ENCODE measurements at regions not wholly inside any gene's neighbourhood (a gene's known extent, or its start where the extent isn't known, plus 50 kb on each side); places are given as distances from the start of the nearest gene placed in this dataset.

DNA sequence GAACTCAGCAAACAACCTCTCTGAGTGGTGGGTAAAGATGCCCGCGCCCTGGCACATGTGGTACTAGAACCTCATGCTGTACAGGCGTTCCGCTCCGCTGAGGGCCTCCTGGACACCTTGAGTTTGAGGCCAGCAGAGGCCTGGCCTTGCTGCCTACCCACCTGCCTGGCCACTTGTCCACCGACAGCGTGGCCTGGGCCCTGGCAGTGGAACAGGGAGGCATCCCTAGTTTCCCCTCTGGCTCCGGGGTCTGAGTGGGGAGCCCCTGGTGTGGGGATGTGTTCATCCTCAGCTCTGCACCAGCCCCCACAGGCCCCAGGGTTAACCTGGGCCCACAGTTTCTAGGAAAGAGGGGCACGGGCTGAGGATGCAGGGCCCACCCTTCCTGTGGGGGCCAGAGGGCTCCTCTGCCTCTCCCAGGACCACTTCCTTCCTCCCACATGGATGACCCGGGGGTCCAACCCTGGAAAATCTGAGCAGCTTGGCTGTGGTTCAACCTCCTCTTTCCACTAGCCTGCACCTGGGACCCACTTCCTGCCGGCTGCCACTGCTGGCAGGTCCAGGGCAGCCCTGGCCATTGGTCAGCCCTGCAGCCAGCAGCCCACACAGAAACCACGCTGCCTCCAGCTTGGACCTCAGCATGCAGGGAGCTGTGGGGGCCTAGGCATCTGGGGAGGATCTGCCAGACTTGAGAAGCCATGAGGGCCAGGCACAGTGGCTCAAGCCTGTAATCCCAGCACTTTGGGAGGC, 53.3 kb upstream of the COL18A1 start:
- Histone ChIP-seq H3K36me3 (replicated peaks in 1 of 2) (no peaks in the 10 kb centered on the region), H3K27me3 (no peaks in the 10 kb centered on the region), H3K27ac (no peak overlapping the region), H3K9me3 (replicated peaks in 1 of 3) (no peaks in the 10 kb centered on the region), H3K4me3 (no peak overlapping the region), H3K4me1 (replicated peaks in 1 of 2) (peaks cover 0 to 20% of the 10 kb centered on the region in 2 donors)
- TF ChIP-seq POLR2A (IDR thresholded peaks at IDR 0.05) = no peak
- no peak for TF ChIP-seq CTCF (IDR thresholded peaks at IDR 0.05)
- DNase-seq = no peak
- 51 to 91% (median 85%) methylated on average over 5 to 12 of the region's 12 CpGs for WGBS, 4 donors
- intact Hi-C loops (cut with DNase I) = no loop called here

DNA sequence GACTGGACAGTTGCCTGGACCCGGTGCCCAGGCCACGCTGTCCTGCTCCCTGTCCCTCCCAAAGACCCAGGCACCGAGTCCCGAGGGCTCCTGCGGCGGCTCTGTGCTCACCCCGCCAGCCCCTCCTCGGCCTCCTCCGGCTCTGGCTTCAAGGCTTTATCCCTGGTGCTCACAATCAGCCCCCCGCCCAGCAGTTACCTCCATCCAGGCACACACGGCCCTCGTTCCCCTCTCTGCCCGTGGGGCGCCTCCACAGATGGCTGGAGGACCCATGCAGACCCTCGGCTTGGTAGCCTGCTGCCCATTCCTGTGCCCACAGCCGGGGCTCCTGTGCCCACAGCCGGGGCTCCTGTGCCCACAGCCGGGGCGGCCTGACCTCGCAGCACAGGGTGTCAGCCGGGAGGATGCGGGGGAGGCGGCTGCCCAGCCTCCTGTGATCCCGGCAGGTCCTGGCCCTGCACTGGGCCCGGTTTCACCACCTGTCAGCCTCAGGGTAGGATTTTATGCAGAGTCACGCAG, 52.3 kb upstream of the COL18A1 start:
- no peaks in the 10 kb centered on the region for H3K27me3 ChIP-seq
- H3K27ac ChIP-seq = no peak overlapping the region
- TF ChIP-seq POLR2A (IDR thresholded peaks at IDR 0.05) (no peak), CTCF (IDR thresholded peaks at IDR 0.05) (no peak)
- H3K4me1 ChIP-seq (replicated peaks in 1 of 2) = peaks cover 0 to 20% of the 10 kb centered on the region in 2 donors
- no peak overlapping the region for H3K4me3 ChIP-seq
- WGBS, 4 donors = 88 to 90% (median 89%) methylated on average over 10 to 26 of the region's 26 CpGs
- no peak for DNase-seq
- no peaks in the 10 kb centered on the region for H3K36me3 ChIP-seq (replicated peaks in 1 of 2)
- H3K9me3 ChIP-seq (replicated peaks in 1 of 3) = no peaks in the 10 kb centered on the region
- intact Hi-C loops (cut with DNase I) = no loop called here

DNA sequence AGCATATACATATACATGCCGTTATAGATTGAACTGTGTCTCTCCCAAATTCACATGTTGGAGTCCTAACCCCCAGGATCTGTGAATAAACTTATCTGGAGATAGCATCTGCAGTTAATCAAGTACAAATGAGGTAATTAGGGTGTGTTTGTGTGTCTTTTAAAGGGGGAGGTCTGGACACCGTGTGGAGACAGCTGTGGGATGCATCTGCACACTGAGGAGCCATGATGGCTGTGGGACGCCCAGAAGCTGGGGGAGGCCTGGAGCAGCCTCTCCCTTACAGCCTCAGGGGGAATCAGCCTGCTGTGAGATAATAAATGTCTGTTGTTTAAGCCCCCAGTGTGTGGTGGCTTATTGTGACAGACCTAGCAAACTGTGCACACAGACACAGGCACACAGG, 51.8 kb upstream of the COL18A1 start:
- no peak overlapping the region for H3K27ac ChIP-seq
- H3K9me3 ChIP-seq (replicated peaks in 1 of 3) = no peaks in the 10 kb centered on the region
- no peaks in the 10 kb centered on the region for H3K36me3 ChIP-seq (replicated peaks in 1 of 2)
- WGBS, 4 donors = 76 to 86% (median 81%) methylated on average over 3 of the region's 3 CpGs
- no peaks in the 10 kb centered on the region for H3K27me3 ChIP-seq
- TF ChIP-seq POLR2A (IDR thresholded peaks at IDR 0.05) (no peak), CTCF (IDR thresholded peaks at IDR 0.05) (no peak)
- no peak overlapping the region for H3K4me3 ChIP-seq
- no peak for DNase-seq
- intact Hi-C loops (cut with DNase I) = no loop called here
- H3K4me1 ChIP-seq (replicated peaks in 1 of 2) = peaks cover 0 to 20% of the 10 kb centered on the region in 2 donors

DNA sequence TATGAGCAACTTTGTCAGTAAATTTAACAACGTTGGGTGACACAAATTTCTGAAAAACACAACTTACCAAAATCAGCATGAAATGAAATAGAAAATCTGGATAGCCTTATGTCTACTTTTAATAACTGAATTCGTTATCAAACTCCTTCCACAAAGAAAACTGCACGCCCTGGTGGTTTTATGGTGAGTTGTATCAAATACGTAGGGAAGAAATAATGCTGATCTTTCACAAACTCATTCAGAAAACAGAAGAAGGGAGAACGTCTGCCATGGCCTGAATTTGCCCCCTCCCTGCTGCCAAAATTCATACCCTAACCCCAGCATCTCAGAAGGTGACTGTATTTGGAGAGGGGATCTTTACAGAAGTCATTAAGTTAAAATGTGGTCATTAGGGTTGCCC, 50.0 kb upstream of the COL18A1 start:
- Histone ChIP-seq H3K4me3 (no peak overlapping the region), H3K27me3 (no peaks in the 10 kb centered on the region), H3K4me1 (replicated peaks in 1 of 2) (peaks cover 0 to 8% of the 10 kb centered on the region in 2 donors), H3K27ac (no peak overlapping the region), H3K36me3 (replicated peaks in 1 of 2) (no peaks in the 10 kb centered on the region), H3K9me3 (replicated peaks in 1 of 3) (no peaks in the 10 kb centered on the region)
- intact Hi-C loops (cut with DNase I) = no loop called here
- peak in 1 of 6 experiments; percentile 3 for TF ChIP-seq CTCF (IDR thresholded peaks at IDR 0.05)
- TF ChIP-seq POLR2A (IDR thresholded peaks at IDR 0.05) = no peak
- no peak for DNase-seq
- 60 to 77% (median 62%) methylated on average over 5 of the region's 5 CpGs for whole genome bisulfite sequencing, 4 donors

Measured in adrenal gland (tissue), 9 donors.